ENCODE measurements at regions not wholly inside any gene's neighbourhood (a gene's known extent, or its start where the extent isn't known, plus 50 kb on each side); places are given as distances from the start of the nearest gene placed in this dataset.
"Not testable (repeated sequence)": the region's sequence is repeated elsewhere in the genome, so short reads cannot be mapped to it uniquely, and the experiment has no call there.

DNA sequence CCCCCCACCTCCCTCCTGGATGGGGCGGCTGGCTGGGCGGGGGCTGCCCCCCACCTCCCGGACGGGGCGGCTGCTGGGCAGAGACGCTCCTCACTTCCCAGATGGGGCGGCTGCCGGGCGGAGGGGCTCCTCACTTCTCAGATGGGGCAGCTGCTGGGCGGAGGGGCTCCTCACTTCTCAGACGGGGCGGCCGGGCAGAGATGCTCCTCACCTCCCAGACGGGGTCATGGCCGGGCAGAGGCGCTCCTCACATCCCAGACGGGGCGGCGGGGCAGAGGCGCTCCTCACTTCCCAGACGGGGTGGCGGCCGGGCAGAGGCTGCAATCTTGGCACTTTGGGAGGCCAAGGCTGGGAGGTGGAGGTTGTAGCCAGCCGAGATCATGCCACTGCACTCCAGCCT lies 280.8 kb downstream of the SOCS6 start:
- not testable (repeated sequence) for H3K4me3 Mint-ChIP-seq; H3K27me3 Mint-ChIP-seq; H3K27ac Mint-ChIP-seq; H3K4me1 Mint-ChIP-seq; ATAC-seq (replicated peaks); H3K9me3 Mint-ChIP-seq; H3K36me3 Mint-ChIP-seq (ENCODE audit: low read depth)

DNA sequence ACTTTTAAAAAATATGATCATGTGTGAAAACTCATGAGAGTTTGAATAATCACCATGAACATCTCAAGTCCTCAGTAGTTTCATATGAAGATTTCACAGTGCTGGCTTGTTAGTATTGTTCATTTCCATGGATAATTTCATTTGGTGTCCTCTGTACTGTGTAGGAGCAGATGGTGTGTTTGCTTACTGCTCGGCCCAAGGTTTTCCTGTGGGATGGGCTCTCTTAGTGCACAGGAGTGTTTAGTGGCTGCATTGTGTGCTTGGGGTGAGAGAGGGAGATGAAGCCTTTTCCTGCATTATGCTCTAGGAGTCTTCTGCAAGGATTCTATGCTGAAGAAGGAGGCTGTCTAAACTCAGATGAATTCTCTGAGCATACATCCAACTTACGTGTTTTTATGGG lies 270.6 kb downstream of the SOCS6 start:
- Mint-ChIP-seq H3K4me1 (no peaks in the 10 kb centered on the region), H3K9me3 (peaks cover 3% of the 10 kb centered on the region), H3K27me3 (no peaks in the 10 kb centered on the region), H3K27ac (no peak overlapping the region), H3K36me3 (ENCODE audit: low read depth) (no peaks in the 10 kb centered on the region), H3K4me3 (no peak overlapping the region)
- no peak for ATAC-seq (replicated peaks)

DNA sequence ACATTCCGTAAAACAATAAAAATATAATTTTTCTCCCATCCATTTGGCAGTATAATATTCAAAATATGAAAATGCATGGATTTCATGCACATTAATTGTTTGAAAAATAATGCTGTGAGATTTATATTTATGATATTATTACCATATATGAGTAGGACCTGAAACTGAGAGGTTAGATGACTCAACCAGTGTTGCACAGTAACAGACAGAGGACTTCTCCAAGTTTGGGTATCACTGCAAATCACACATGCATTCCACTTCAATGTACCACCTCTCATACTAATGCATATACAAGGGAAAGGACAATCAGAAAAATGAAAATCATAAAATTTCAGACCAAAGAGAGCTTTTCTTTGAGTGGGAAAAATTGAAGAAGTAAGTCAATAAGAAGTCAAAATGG lies 269.5 kb downstream of the SOCS6 start:
- H3K27me3 Mint-ChIP-seq = no peaks in the 10 kb centered on the region
- no peaks in the 10 kb centered on the region for H3K4me1 Mint-ChIP-seq
- no peaks in the 10 kb centered on the region for H3K36me3 Mint-ChIP-seq (ENCODE audit: low read depth)
- no peak overlapping the region for H3K4me3 Mint-ChIP-seq
- ATAC-seq (replicated peaks) = no peak
- no peak overlapping the region for H3K27ac Mint-ChIP-seq
- peaks cover 3% of the 10 kb centered on the region for H3K9me3 Mint-ChIP-seq

DNA sequence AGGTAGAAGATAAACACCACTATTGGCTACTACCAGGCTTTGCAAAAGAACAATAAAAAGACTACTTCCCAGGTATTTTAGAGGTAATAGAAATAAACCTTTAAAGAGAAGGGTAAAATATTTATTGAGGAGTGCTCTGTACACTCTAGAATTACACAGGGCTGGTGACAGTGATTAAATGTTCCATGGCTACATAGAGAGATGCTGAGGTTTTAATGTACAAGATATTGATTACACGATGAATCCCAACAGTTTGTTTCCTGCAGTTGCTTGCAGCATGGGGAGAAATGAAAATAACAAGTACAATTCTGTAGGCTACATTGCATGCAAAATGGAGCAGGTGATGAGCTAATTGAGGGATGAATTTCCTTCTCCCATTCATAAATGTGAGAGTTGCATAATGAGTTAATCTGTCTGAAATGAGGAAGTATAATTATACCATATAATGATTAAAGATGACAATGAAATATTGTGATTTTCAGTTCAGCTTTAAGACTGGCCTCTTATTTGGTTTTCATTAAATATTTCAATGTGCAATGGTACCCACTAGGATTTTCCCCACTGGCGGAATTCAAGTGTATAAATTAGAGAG lies 266.1 kb downstream of the SOCS6 start:
- no peak for ATAC-seq (replicated peaks)
- Mint-ChIP-seq H3K4me1 (no peaks in the 10 kb centered on the region), H3K27me3 (no peaks in the 10 kb centered on the region), H3K4me3 (no peak overlapping the region), H3K27ac (no peak overlapping the region), H3K36me3 (ENCODE audit: low read depth) (no peaks in the 10 kb centered on the region), H3K9me3 (no peaks in the 10 kb centered on the region)

DNA sequence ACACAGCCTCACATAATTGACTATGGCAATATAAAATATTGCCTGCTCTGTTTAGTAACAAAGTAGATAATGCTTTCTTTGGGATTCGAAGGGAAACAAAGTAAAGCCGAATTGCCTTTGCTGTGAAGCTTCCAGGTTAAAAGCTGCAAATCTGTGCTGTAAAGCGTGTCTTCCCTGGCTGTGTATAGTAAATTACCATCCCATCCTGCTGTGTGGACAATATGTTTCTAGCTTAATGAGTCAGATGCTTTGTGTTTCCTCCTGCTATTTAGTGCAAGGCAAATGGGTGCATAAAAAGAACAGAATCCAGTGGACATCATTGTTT lies 265.1 kb downstream of the SOCS6 start:
- ATAC-seq (replicated peaks) = no peak
- Mint-ChIP-seq H3K9me3 (no peaks in the 10 kb centered on the region), H3K27ac (no peak overlapping the region), H3K4me1 (no peaks in the 10 kb centered on the region), H3K27me3 (no peaks in the 10 kb centered on the region), H3K4me3 (no peak overlapping the region), H3K36me3 (ENCODE audit: low read depth) (no peaks in the 10 kb centered on the region)

DNA sequence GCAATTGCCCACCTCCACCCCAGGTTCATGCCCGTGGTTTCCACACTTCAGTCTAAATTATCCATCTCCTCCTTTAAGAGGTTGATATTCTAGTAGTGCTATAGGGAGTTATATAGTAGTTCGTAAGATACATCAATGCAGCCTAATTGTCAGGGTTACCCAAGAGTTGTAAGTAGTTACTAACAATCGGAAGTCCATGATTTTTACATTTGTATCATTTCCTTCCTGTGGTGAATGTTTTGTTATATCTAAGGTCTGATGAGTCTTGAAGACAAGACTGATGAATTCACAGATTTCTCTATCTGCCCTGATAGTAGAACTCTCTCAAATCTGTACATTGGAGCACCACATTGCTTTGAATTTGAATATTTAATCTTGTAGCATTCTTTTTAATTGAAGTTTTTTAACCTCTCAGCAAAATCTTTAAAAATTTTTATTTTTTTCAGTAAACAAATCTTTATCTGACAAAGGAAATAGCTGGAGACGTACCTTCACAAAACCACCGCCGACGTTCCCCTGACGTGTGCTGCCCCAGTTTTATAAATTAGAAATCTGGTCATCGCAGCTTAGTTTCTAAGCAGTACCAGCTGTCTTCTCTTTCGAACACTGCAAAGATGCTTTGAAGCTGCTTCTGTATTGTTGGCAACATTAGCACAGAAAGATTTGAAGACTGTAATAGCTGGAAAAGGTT lies 264.5 kb downstream of the SOCS6 start:
- Mint-ChIP-seq H3K4me3 (no peak overlapping the region), H3K4me1 (no peaks in the 10 kb centered on the region), H3K27me3 (no peaks in the 10 kb centered on the region), H3K36me3 (ENCODE audit: low read depth) (no peaks in the 10 kb centered on the region), H3K27ac (no peak overlapping the region), H3K9me3 (no peaks in the 10 kb centered on the region)
- ATAC-seq (replicated peaks) = no peak

DNA sequence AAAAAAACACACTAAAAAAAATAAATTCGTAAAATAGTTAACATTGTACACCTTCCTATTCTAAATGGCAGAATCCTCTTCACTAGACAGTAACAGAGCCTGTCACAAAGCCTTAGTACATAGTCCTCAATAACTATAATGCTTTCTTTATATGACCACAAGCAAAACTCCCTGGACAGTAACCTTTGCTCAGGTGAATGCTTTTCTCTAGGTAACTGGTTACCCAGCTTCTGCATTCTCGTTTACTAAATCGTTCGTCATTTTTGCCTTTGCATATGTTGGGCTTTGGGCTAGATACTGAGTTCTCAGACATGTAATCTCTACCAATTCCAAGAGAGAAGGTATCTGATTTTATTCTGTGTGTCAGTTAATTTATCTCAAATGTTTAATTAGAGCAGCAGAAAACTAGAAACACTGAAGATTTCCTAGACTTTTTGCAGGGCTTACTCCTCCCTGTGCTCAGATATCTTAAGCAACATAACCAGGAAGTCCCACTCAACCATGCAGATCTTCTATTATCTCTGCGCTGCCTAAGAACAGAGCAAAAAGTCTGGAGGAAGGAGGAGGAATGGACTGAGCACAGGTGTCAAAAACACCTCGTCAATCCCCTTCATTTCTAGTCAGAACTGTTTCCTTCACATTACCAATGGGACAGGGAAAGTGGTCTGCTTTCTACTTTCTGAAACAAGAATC lies 247.7 kb downstream of the SOCS6 start:
- Mint-ChIP-seq H3K4me1 (no peaks in the 10 kb centered on the region), H3K36me3 (ENCODE audit: low read depth) (no peaks in the 10 kb centered on the region), H3K9me3 (peaks cover 3% of the 10 kb centered on the region), H3K27me3 (no peaks in the 10 kb centered on the region), H3K4me3 (no peak overlapping the region), H3K27ac (no peak overlapping the region)
- ATAC-seq (replicated peaks) = no peak

DNA sequence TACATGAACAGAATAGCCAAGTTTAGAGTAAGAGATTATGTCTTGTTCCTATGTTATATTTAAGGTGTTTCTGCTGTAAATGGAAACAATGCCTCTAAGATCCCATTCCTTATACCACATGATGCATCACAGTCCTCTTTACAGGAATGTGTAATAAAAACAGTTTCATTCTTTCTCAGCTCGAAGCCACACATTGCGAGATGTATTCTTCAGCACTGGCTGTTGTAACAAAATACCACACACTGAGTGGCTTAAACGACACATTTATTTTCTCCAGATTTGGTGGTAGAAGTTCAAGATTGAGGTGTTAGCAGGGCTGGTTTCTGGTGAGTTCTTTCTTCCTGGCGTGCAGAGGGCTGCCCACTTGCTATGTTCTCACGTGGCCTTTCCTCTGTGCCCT lies 246.2 kb downstream of the SOCS6 start:
- peak; percentile 55 for ATAC-seq (replicated peaks)
- H3K4me3 Mint-ChIP-seq = no peak overlapping the region
- no peak overlapping the region for H3K27ac Mint-ChIP-seq
- H3K4me1 Mint-ChIP-seq = no peaks in the 10 kb centered on the region
- peaks cover 6% of the 10 kb centered on the region for H3K9me3 Mint-ChIP-seq
- H3K36me3 Mint-ChIP-seq (ENCODE audit: low read depth) = no peaks in the 10 kb centered on the region
- no peaks in the 10 kb centered on the region for H3K27me3 Mint-ChIP-seq

DNA sequence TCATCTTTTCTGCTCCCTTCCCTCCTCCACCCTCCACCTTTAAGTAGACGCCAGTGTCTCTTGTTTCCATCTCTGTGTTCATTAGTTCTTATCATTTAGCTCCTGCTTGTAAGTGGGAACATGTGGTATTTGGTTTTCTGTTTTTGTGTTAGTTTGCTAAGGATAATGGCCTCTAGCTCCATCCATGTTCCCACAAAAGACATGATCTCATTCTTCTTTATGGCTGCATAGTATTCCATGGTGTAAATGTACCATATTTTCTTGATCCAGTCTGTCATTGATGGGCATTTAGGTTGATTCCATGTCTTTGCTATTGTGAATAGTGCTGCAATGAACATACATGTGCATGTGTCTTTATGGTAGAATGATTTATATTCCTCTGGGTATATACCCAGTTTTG lies 236.5 kb downstream of the SOCS6 start:
- not testable (repeated sequence) for H3K9me3 Mint-ChIP-seq; H3K27me3 Mint-ChIP-seq; H3K4me1 Mint-ChIP-seq; H3K4me3 Mint-ChIP-seq; H3K27ac Mint-ChIP-seq; H3K36me3 Mint-ChIP-seq (ENCODE audit: low read depth); ATAC-seq (replicated peaks)

DNA sequence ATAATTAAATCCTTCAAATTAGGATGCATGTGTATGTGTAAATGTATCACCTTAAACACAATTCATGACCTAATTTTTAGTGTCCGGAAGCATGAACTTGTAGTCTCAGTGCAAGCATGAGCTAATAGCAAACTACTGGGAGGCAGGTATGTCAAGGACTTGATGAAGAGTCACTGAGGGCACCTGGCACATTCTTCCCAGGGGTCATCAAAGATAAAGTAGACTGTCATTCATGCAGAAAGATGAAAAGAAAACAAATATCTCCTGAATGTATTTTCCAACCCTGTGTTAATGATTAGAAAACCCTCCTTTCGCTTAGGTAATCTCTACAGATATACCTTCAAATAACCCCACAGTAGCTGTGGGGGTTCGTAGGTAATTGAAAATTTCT lies 234.9 kb downstream of the SOCS6 start:
- no peak overlapping the region for H3K27ac Mint-ChIP-seq
- H3K4me3 Mint-ChIP-seq = no peak overlapping the region
- no peaks in the 10 kb centered on the region for H3K4me1 Mint-ChIP-seq
- ATAC-seq (replicated peaks) = no peak
- H3K27me3 Mint-ChIP-seq = no peaks in the 10 kb centered on the region
- peaks cover 5% of the 10 kb centered on the region for H3K9me3 Mint-ChIP-seq
- no peaks in the 10 kb centered on the region for H3K36me3 Mint-ChIP-seq (ENCODE audit: low read depth)

DNA sequence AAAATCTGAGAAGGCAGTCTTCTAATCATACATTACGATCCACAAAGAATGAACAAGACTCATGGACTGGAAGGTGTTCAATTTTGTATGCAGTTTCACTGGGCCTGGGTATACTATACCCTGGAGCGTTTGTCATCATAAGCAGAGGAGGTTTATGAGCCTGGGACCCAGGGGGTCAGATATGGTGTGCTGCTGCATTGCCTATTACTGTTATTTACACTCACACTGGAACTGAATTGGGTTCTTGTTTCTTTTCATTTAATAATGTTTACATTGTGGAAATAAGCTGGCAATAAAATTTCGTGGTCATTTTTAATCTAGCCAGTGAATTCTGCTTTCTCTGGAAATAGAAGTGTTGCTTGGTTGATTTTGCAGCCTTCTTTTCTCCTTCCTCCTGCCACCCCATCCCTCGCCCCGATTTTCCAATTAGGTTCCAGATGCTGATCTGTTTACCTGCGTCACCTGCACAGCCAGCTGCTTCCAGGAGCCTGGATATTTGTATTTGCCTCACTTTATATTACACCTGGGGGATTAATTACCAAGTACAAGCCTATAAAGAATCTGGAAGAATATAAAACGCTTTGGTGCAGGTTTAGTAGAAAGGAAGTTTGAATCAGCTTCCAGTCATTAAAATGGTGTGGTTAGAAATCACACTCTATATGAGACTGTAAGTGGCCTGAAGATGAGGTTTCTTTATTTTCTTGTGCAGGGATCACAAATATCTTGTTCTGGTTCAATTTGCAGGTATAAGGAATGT lies 234.4 kb downstream of the SOCS6 start:
- peaks cover 5% of the 10 kb centered on the region for H3K9me3 Mint-ChIP-seq
- no peaks in the 10 kb centered on the region for H3K27me3 Mint-ChIP-seq
- H3K4me3 Mint-ChIP-seq = no peak overlapping the region
- no peak overlapping the region for H3K27ac Mint-ChIP-seq
- no peaks in the 10 kb centered on the region for H3K4me1 Mint-ChIP-seq
- H3K36me3 Mint-ChIP-seq (ENCODE audit: low read depth) = no peaks in the 10 kb centered on the region
- ATAC-seq (replicated peaks) = no peak

DNA sequence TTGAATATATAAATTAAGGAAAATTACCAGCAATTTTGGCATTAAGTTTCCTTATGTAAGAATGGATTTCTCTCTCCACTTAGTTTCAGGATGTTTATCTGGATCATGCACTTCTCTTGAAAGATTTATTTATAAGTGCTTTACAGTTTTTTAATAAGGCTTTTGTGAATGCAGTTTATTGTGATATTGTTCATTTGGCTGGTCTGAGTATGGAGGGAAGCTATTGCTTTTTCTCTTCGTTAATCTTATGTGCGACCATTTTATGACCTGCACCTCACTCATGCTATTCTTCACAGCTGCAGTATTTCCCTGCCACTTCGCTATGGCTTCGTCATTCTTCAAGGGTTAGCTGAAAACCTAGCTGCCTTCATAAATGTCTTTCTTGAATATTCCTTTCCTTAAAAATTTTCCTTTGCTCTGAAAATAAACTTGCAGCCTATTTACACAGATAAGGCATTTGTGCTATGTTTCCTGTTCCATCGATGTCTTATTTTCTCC lies 233.4 kb downstream of the SOCS6 start:
- Mint-ChIP-seq H3K4me1 (no peaks in the 10 kb centered on the region), H3K9me3 (peaks cover 5% of the 10 kb centered on the region), H3K27ac (no peak overlapping the region), H3K27me3 (no peaks in the 10 kb centered on the region), H3K4me3 (no peak overlapping the region), H3K36me3 (ENCODE audit: low read depth) (no peaks in the 10 kb centered on the region)
- ATAC-seq (replicated peaks) = no peak

DNA sequence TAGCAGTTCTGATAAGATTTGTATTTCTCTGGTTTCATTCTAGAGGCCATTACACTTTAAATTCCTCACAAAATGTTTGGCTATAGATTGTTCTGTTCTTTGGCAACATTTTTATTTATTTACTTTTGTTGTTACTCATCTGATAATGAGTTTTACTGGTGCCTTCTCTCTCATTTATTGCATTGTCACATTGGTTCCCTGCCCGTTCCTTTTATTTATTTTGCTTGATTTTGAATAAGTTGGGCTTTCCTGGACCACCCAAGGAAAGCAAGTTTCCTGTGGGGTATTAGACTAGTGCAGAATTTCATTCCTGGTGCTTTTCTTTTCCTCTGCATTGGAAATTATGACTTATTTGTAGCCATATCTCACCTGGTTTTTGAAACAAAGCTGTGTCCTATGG lies 232.0 kb downstream of the SOCS6 start:
- ATAC-seq (replicated peaks) = no peak
- H3K4me1 Mint-ChIP-seq = no peaks in the 10 kb centered on the region
- no peak overlapping the region for H3K27ac Mint-ChIP-seq
- H3K36me3 Mint-ChIP-seq (ENCODE audit: low read depth) = no peaks in the 10 kb centered on the region
- no peaks in the 10 kb centered on the region for H3K27me3 Mint-ChIP-seq
- H3K9me3 Mint-ChIP-seq = no peaks in the 10 kb centered on the region
- H3K4me3 Mint-ChIP-seq = no peak overlapping the region

DNA sequence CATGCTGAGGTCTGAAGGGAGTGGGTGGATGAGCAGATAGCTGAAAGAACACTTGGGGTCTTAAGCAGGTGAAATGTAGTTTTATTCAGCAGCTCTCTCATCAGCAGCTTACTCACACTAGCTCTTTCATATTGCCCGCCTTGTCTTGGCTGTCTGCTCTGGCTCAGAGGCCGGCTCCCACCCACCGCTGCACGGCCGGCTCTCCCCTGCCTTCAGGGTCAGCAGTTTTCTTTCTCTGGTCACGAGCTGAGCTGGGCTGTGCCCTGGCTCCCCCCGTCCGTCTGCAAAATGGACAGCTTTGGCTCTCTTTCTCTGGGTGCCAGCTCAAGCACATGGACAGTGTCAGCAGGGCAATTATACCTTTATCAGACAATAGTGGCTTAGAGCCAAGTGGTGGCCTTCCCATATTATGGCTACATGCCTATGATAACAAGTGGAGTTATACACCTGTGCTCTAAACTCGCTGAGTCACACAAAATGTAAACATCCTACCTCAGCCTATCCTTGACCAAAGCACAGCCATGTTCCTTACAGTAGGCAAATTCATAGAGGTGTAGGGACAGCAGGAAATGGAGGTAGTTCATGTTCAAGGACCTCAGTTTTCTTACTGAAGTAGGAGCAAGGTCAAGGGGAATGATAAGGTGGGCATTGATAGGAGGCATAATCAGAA lies 224.8 kb downstream of the SOCS6 start:
- Mint-ChIP-seq H3K9me3 (peaks cover 5% of the 10 kb centered on the region), H3K36me3 (ENCODE audit: low read depth) (no peaks in the 10 kb centered on the region), H3K27me3 (no peaks in the 10 kb centered on the region), H3K4me3 (no peak overlapping the region), H3K27ac (no peak overlapping the region), H3K4me1 (no peaks in the 10 kb centered on the region)
- ATAC-seq (replicated peaks) = no peak

Measured in activated T-helper 17 cell treated with anti-CD3 and anti-CD28 coated beads, Interleukin-2, amount 50 U/mL, for 72 hours (primary cell).